ENCODE measurements at regions not wholly inside any gene's neighbourhood (a gene's known extent, or its start where the extent isn't known, plus 50 kb on each side); places are given as distances from the start of the nearest gene placed in this dataset.

- TF ChIP-seq CTCF (IDR thresholded peaks at IDR 0.05; ENCODE audit: poor library complexity, severe bottlenecking): no peak
- TF ChIP-seq REST (IDR thresholded peaks at IDR 0.05; ENCODE audit: borderline replicate concordance): no peak
These were observed 437.1 kb upstream of the PMFBP1 start for GRCh38 chr16:72609066-72609465.
